ENCODE measurements at regions not wholly inside any gene's neighbourhood (a gene's known extent, or its start where the extent isn't known, plus 50 kb on each side); places are given as distances from the start of the nearest gene placed in this dataset.

GRCh38 chr11:127226949-127227348 is 226.4 kb upstream of the KIRREL3 start:
- DNase-seq (ENCODE audit: low spot score): no peak

GRCh38 chr11:127226380-127226779 is 225.8 kb upstream of the KIRREL3 start:
- no peak for DNase-seq (ENCODE audit: low spot score)

GRCh38 chr11:127225619-127226018 is 225.0 kb upstream of the KIRREL3 start:
- no peak for DNase-seq (ENCODE audit: low spot score)

GRCh38 chr11:127224276-127224675 is 223.7 kb upstream of the KIRREL3 start:
- DNase-seq (ENCODE audit: low spot score): no peak

GRCh38 chr11:127223633-127224032 is 223.1 kb upstream of the KIRREL3 start:
- DNase-seq (ENCODE audit: low spot score): no peak

GRCh38 chr11:127223026-127223425 is 222.5 kb upstream of the KIRREL3 start:
- DNase-seq (ENCODE audit: low spot score): no peak

GRCh38 chr11:127219704-127220103 is 219.1 kb upstream of the KIRREL3 start:
- DNase-seq (ENCODE audit: low spot score): no peak

GRCh38 chr11:127218275-127218608 is 217.7 kb upstream of the KIRREL3 start:
- DNase-seq (ENCODE audit: low spot score): no peak

- no peak for DNase-seq (ENCODE audit: low spot score)
These were observed 217.1 kb upstream of the KIRREL3 start for GRCh38 chr11:127217452-127218274.

- DNase-seq (ENCODE audit: low spot score): no peak
These were observed 205.2 kb upstream of the KIRREL3 start for GRCh38 chr11:127205688-127206217.

- no peak for DNase-seq (ENCODE audit: low spot score)
These were observed 202.9 kb upstream of the KIRREL3 start for GRCh38 chr11:127203490-127203889.

GRCh38 chr11:127202105-127202504 is 201.5 kb upstream of the KIRREL3 start:
- DNase-seq (ENCODE audit: low spot score): no peak

GRCh38 chr11:127199306-127199801 is 198.8 kb upstream of the KIRREL3 start:
- no peak for DNase-seq (ENCODE audit: low spot score)

GRCh38 chr11:127195501-127196120 is 195.0 kb upstream of the KIRREL3 start:
- no peak for DNase-seq (ENCODE audit: low spot score)

- DNase-seq (ENCODE audit: low spot score): no peak
These were observed 194.0 kb upstream of the KIRREL3 start for GRCh38 chr11:127194521-127194920.

GRCh38 chr11:127193950-127194349 is 193.4 kb upstream of the KIRREL3 start:
- DNase-seq (ENCODE audit: low spot score): no peak

- no peak for DNase-seq (ENCODE audit: low spot score)
These were observed 191.1 kb upstream of the KIRREL3 start for GRCh38 chr11:127191689-127192088.

- DNase-seq (ENCODE audit: low spot score): no peak
These were observed 190.7 kb upstream of the KIRREL3 start for GRCh38 chr11:127191261-127191660.

GRCh38 chr11:127182586-127183203 is 182.1 kb upstream of the KIRREL3 start:
- DNase-seq (ENCODE audit: low spot score): no peak

- DNase-seq (ENCODE audit: low spot score): no peak
These were observed 156.7 kb upstream of the KIRREL3 start for GRCh38 chr11:127157225-127157624.

- DNase-seq (ENCODE audit: low spot score): no peak
These were observed 148.8 kb upstream of the KIRREL3 start for GRCh38 chr11:127149410-127149809.

- no peak for DNase-seq (ENCODE audit: low spot score)
These were observed 142.7 kb upstream of the KIRREL3 start for GRCh38 chr11:127143251-127143650.

- DNase-seq (ENCODE audit: low spot score): no peak
These were observed 138.0 kb upstream of the KIRREL3 start for GRCh38 chr11:127138613-127139012.
